Prostate gland (tissue), 2 donors: ENCODE measurements at regions not wholly inside any gene's neighbourhood (a gene's known extent, or its start where the extent isn't known, plus 50 kb on each side); places are given as distances from the start of the nearest gene placed in this dataset.

Experiments
- CTCF ChIP-seq, 4 experiments: fragments of 200-600 bp in 2 of 4; fragments of 450-650 bp in 2 of 4; sonication (generic) in 2 of 4; IDR thresholded peaks; 1 replicate in 3 of 4; 2 replicates in 1 of 4; pipeline ENCODE4 v1.5.1; 2016 to 2019; ENCODE audit warnings: antibody characterized with exemption in 4 of 4, mild to moderate bottlenecking in 2 of 4, moderate library complexity in 2 of 4
- POLR2A ChIP-seq: fragments of 450-650 bp; IDR thresholded peaks from one replicate; pipeline ENCODE4 v1.6.1; 2016; ENCODE audit warnings: antibody characterized with exemption, mild to moderate bottlenecking
- POLR2AphosphoS5 ChIP-seq: sonication (generic); formaldehyde crosslinking; IDR thresholded peaks from one replicate; pipeline ENCODE4 v1.6.1; 2017; ENCODE audit warnings: antibody characterized with exemption

- TF ChIP-seq CTCF (IDR thresholded peaks at IDR 0.05): peak; percentile 90 to 98 (median 96)
- no peak for TF ChIP-seq POLR2A
- no peak for TF ChIP-seq POLR2AphosphoS5
Observed at GRCh38 chr1:47710329-47711071, 272.7 kb downstream of the FOXD2 start.
